SK-N-SH (cell line): ENCODE measurements at regions not wholly inside any gene's neighbourhood (a gene's known extent, or its start where the extent isn't known, plus 50 kb on each side); places are given as distances from the start of the nearest gene placed in this dataset.

Experiments used
- CTCF ChIA-PET: fragments of 300-600, 350-600 bp; formaldehyde crosslinking; extraction: SDS; loops from one replicate; lab custom pipeline; 2021; lab: Yijun Ruan, JAX
- POLR2A ChIA-PET: fragments of 350-600 bp; sonication (Branson Sonifier 250); formaldehyde crosslinking; extraction: SDS; loops from one replicate; lab custom pipeline; 2020; ENCODE audit warnings: antibody characterized with exemption, inconsistent platforms; lab: Yijun Ruan, JAX
- DNase-seq: peaks from one replicate; pipeline ENCODE4 v3.0.0; 2012
- H2AFZ ChIP-seq: fragments of 200-600 bp; sonication (generic); 2 replicates; pipeline ENCODE4 v1.8.1; 2016; ENCODE audit warnings: antibody characterized with exemption, mild to moderate bottlenecking, low read depth
- H3F3A ChIP-seq: fragments of 200-600 bp; sonication (generic); replicated peaks from 2 replicates; pipeline ENCODE3; 2016; ENCODE audit warnings: antibody characterized with exemption, mild to moderate bottlenecking; ENCODE audit not compliant: insufficient read depth
- H3K27ac ChIP-seq, 2 experiments: fragments of 200-500 bp in 1 of 2; fragments of 200-600 bp in 1 of 2; sonication (Bioruptor generic) in 1 of 2; sonication (generic), shearing (Covaris generic) in 1 of 2; 2 replicates each; pipeline versions ENCODE4 v1.5.1 to v1.6.1; 2014 to 2016; ENCODE audit warnings: low read depth in 2 of 2, inconsistent platforms in 1 of 2, low read length in 1 of 2, mild to moderate bottlenecking in 1 of 2, mixed read lengths in 1 of 2
- H3K27me3 ChIP-seq: fragments of 200-600 bp; sonication (generic), shearing (Covaris generic); 2 replicates; pipeline ENCODE4 v1.6.1; 2016; ENCODE audit warnings: mixed run types; ENCODE audit not compliant: insufficient read depth
- H3K36me3 ChIP-seq, 2 experiments: fragments of 200-500 bp in 1 of 2; fragments of 200-600 bp in 1 of 2; sonication (Bioruptor generic) in 1 of 2; sonication (generic) in 1 of 2; replicated peaks in 1 of 2; 2 replicates each; pipeline versions ENCODE3 to v1.5.1; 2014 to 2016; ENCODE audit warnings: low read length in 1 of 2, mild to moderate bottlenecking in 1 of 2; ENCODE audit not compliant: insufficient read depth in 2 of 2, control insufficient read depth in 1 of 2
- H3K4me1 ChIP-seq, 2 experiments: fragments of 200-500 bp in 1 of 2; fragments of 200-600 bp in 1 of 2; sonication (Bioruptor generic) in 1 of 2; sonication (generic), shearing (Covaris generic) in 1 of 2; 2 replicates each; pipeline versions ENCODE4 v1.5.1 to v1.6.1; 2014 to 2016; ENCODE audit warnings: low read depth in 1 of 2, low read length in 1 of 2, mixed run types in 1 of 2; ENCODE audit not compliant: insufficient read depth in 2 of 2, control insufficient read depth in 1 of 2
- H3K4me2 ChIP-seq: fragments of 200-600 bp; sonication (generic), shearing (Covaris generic); 2 replicates; pipeline ENCODE4 v1.6.1; 2017; ENCODE audit warnings: mixed run types
- H3K4me3 ChIP-seq, 2 experiments: fragments of 200-500 bp in 1 of 2; fragments of 200-600 bp in 1 of 2; sonication (Bioruptor generic) in 1 of 2; sonication (generic), shearing (Covaris generic) in 1 of 2; 2 replicates each; pipeline versions ENCODE4 v1.5.1 to v1.8.1; 2014 to 2016; ENCODE audit warnings: low read depth in 2 of 2, inconsistent platforms in 1 of 2, low read length in 1 of 2, mild to moderate bottlenecking in 1 of 2, mixed read lengths in 1 of 2, moderate library complexity in 1 of 2
- H3K79me2 ChIP-seq: fragments of 200-600 bp; sonication (generic); 2 replicates; pipeline ENCODE4 v1.8.1; 2017; ENCODE audit warnings: mild to moderate bottlenecking; ENCODE audit not compliant: insufficient read depth
- H3K9ac ChIP-seq: fragments of 200-600 bp; sonication (generic); 2 replicates; pipeline ENCODE4 v1.6.1; 2017; ENCODE audit warnings: mixed run types
- H3K9me2 ChIP-seq: fragments of 200-600 bp; sonication (generic); 2 replicates; pipeline ENCODE4 v1.6.1; 2017; ENCODE audit warnings: mixed run types
- H3K9me3 ChIP-seq: fragments of 200-600 bp; sonication (generic); 2 replicates; pipeline ENCODE4 v1.6.1; 2017; ENCODE audit warnings: mixed run types, mild to moderate bottlenecking, moderate library complexity
- H4K20me1 ChIP-seq: fragments of 200-600 bp; sonication (generic); 2 replicates; pipeline ENCODE4 v1.6.1; 2017; ENCODE audit warnings: mild to moderate bottlenecking, mixed run types; ENCODE audit not compliant: insufficient read depth
- ELF1 ChIP-seq: IDR thresholded peaks from 2 replicates; pipeline ENCODE4 v1.4.0; 2012
- EP300 ChIP-seq, 2 experiments: IDR thresholded peaks; 2 replicates each; pipeline versions ENCODE4 v1.4.0 to v1.6.1; 2012; ENCODE audit warnings: borderline replicate concordance in 1 of 2, low read depth in 1 of 2, low read length in 1 of 2
- FOXJ3 ChIP-seq: sonication (generic); formaldehyde crosslinking; IDR thresholded peaks from 2 replicates; pipeline ENCODE4 v1.5.1; 2020; ENCODE audit warnings: mild to moderate bottlenecking, missing genetic modification reagents
- JUND ChIP-seq: IDR thresholded peaks from 2 replicates; pipeline ENCODE4 v1.4.0; 2012
- MXI1 ChIP-seq: IDR thresholded peaks from 2 replicates; pipeline ENCODE4 v1.6.1; 2012; ENCODE audit warnings: mild to moderate bottlenecking, low read depth, low read length, improper control_type of control experiment
- NFIC ChIP-seq: IDR thresholded peaks from 2 replicates; pipeline ENCODE4 v1.4.0; 2012; ENCODE audit warnings: borderline replicate concordance
- NRF1 ChIP-seq: IDR thresholded peaks from 2 replicates; pipeline ENCODE4 v1.6.1; 2012; ENCODE audit warnings: low read depth, mild to moderate bottlenecking, low read length
- POLR2AphosphoS5 ChIP-seq: IDR thresholded peaks from 2 replicates; pipeline ENCODE4 v1.6.1; 2012; ENCODE audit warnings: low read depth, low read length
- TCF12 ChIP-seq: IDR thresholded peaks from 2 replicates; pipeline ENCODE4 v1.4.0; 2012
- TEAD4 ChIP-seq: IDR thresholded peaks from 2 replicates; pipeline ENCODE4 v1.4.0; 2012; ENCODE audit warnings: mild to moderate bottlenecking, borderline replicate concordance; ENCODE audit not compliant: insufficient read depth
- YY1 ChIP-seq: IDR thresholded peaks from 2 replicates; pipeline ENCODE4 v1.4.0; 2012; ENCODE audit warnings: low read depth, mild to moderate bottlenecking
- WGBS: methylation state at CpG from one replicate; pipeline ENCODE4 v1.1.6; 2017; ENCODE audit warnings: low lambda C conversion rate; 5-methylcytosine and 5-hydroxymethylcytosine counted together
- TF ChIP-seq, protein P1 (sequence below): IDR thresholded peaks from 2 replicates; pipeline ENCODE4 v1.4.0; 2012; ENCODE audit warnings: low read depth
- TF ChIP-seq, protein P2 (sequence below): IDR thresholded peaks from 2 replicates; pipeline ENCODE4 v1.6.1; 2012; ENCODE audit warnings: mild to moderate bottlenecking, low read depth, low read length, moderate library complexity
- TF ChIP-seq, protein P3 (sequence below): fragments of 150-350 bp; IDR thresholded peaks from 2 replicates; pipeline ENCODE4 v1.6.1; 2017; ENCODE audit warnings: antibody characterized with exemption, low read length, low read depth, borderline replicate concordance

DNA sequence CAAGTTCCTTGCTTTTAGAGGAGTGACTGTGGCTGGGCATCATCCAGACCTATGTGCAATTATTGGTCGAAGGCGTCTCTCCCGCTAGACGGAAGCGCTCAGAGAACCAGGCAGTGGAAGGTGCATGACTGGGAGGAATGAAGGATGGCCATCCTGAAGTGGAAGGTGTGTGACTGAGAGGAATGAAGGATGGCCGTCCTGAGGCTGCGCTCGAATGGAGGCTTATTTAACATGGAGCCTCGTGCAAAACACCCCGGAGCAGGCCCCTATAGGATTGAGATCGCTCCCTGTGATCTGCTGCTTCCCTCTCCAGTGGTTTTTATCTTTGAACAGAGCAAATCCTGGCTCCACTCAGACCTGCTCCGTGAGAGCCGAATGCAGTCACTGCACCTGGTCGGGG lies 140.2 kb upstream of the ID2 start:
- Histone ChIP-seq H3K79me2 (no peaks in the 10 kb centered on the region), H3K4me1 (peaks cover 17 to 84% of the 10 kb centered on the region in 2 experiments; a peak in 3 of 4 replicates), H3K9me3 (no peaks in the 10 kb centered on the region), H2AFZ (no peak overlapping the region), H3K9me2 (no peaks in the 10 kb centered on the region), H3K4me2 (no peak overlapping the region), H3K4me3 (no peak overlapping the region), H3K27ac (no peak overlapping the region), H3K27me3 (no peaks in the 10 kb centered on the region), H3K9ac (no peak overlapping the region), H3K36me3 (no peaks in the 10 kb centered on the region), H3F3A (peaks cover 3% of the 10 kb centered on the region), H4K20me1 (no peaks in the 10 kb centered on the region)
- TF ChIP-seq TCF12 (no peak), POLR2AphosphoS5 (no peak), JUND (no peak), YY1 (no peak), ELF1 (no peak), EP300 (IDR thresholded peaks at IDR 0.05; ENCODE audit: borderline replicate concordance in 1 of 2, low read depth in 1 of 2, low read length in 1 of 2) (no peak), NRF1 (no peak)
- TF ChIP-seq, protein P1, sequence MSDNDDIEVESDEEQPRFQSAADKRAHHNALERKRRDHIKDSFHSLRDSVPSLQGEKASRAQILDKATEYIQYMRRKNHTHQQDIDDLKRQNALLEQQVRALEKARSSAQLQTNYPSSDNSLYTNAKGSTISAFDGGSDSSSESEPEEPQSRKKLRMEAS: no peak
- DNase-seq: no peak
- WGBS: 92% methylated on average over 12 of the region's 14 CpGs
- POLR2A ChIA-PET: interaction anchor here (11.0 kb wide), 1 partner anchor 138 kb away, joined by 154 read pairs; the partner anchor contains the start of gene ID2
- CTCF ChIA-PET: interaction anchor here (0.9 to 1.4 kb wide), 3 partner anchors 36 to 1115 kb away, joined by 3 read pairs; no protein-coding TSS in a partner anchor

DNA sequence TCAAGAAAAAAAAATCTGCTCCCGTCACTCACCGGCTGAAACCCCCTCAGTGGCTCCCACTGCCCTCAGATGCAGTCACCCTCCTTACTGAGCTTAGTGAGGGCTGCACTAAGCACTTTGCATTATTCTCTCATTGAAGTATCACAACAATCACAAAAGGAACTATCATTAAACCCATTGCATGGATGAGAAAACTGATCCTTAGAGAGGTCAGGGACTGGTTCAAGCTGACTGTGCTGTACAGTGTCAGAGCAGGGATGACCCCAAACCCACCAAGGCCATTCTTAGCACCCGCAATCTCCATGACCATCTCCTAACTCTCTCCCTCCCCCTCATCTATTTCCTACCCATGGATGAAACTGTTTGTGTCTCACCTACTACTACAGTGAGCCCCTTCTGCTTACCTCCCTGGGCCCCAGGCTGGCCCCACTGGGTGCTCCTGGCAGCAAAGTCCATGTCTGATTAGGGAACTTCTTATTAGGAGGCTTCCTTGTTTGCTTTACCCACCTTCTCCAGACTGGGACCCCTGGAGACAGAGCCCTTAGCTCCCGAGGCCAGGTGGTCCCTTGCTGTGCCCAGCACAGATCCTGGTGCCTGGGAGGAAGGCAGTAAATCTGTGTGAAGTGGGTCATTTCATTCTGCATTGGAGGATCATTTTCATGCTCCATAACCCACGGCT lies 139.3 kb upstream of the ID2 start:
- Histone ChIP-seq H3K4me2 (no peak overlapping the region), H3K79me2 (no peaks in the 10 kb centered on the region), H3F3A (peaks cover 3% of the 10 kb centered on the region), H3K9me2 (no peaks in the 10 kb centered on the region), H2AFZ (no peak overlapping the region), H3K9ac (no peak overlapping the region), H3K27me3 (no peaks in the 10 kb centered on the region), H4K20me1 (no peaks in the 10 kb centered on the region), H3K36me3 (no peaks in the 10 kb centered on the region), H3K27ac (peak overlapping the region in 1 of 2 experiments; percentile 96; a peak in 2 of 4 replicates), H3K4me1 (peaks cover 17 to 75% of the 10 kb centered on the region in 2 experiments; a peak in 3 of 4 replicates), H3K9me3 (no peaks in the 10 kb centered on the region), H3K4me3 (no peak overlapping the region)
- POLR2A ChIA-PET: interaction anchor here (11.0 kb wide), 1 partner anchor 137 kb away, joined by 154 read pairs; the partner anchor contains the start of gene ID2
- CTCF ChIA-PET: interaction anchor here (0.8 to 1.3 kb wide), 5 partner anchors 14 to 1116 kb away, joined by 3 to 5 read pairs (median 3); no protein-coding TSS in a partner anchor
- 94% methylated on average over 5 of the region's 5 CpGs for WGBS
- no peak for DNase-seq
- TF ChIP-seq EP300 (IDR thresholded peaks at IDR 0.05; ENCODE audit: borderline replicate concordance in 1 of 2, low read depth in 1 of 2, low read length in 1 of 2): no peak
- TF ChIP-seq FOXJ3 (CRISPR knock-in tag): no peak
- TF ChIP-seq, protein P2, sequence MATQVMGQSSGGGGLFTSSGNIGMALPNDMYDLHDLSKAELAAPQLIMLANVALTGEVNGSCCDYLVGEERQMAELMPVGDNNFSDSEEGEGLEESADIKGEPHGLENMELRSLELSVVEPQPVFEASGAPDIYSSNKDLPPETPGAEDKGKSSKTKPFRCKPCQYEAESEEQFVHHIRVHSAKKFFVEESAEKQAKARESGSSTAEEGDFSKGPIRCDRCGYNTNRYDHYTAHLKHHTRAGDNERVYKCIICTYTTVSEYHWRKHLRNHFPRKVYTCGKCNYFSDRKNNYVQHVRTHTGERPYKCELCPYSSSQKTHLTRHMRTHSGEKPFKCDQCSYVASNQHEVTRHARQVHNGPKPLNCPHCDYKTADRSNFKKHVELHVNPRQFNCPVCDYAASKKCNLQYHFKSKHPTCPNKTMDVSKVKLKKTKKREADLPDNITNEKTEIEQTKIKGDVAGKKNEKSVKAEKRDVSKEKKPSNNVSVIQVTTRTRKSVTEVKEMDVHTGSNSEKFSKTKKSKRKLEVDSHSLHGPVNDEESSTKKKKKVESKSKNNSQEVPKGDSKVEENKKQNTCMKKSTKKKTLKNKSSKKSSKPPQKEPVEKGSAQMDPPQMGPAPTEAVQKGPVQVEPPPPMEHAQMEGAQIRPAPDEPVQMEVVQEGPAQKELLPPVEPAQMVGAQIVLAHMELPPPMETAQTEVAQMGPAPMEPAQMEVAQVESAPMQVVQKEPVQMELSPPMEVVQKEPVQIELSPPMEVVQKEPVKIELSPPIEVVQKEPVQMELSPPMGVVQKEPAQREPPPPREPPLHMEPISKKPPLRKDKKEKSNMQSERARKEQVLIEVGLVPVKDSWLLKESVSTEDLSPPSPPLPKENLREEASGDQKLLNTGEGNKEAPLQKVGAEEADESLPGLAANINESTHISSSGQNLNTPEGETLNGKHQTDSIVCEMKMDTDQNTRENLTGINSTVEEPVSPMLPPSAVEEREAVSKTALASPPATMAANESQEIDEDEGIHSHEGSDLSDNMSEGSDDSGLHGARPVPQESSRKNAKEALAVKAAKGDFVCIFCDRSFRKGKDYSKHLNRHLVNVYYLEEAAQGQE: no peak
- TF ChIP-seq, protein P3, sequence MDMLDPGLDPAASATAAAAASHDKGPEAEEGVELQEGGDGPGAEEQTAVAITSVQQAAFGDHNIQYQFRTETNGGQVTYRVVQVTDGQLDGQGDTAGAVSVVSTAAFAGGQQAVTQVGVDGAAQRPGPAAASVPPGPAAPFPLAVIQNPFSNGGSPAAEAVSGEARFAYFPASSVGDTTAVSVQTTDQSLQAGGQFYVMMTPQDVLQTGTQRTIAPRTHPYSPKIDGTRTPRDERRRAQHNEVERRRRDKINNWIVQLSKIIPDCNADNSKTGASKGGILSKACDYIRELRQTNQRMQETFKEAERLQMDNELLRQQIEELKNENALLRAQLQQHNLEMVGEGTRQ: no peak
- no peak for TF ChIP-seq TEAD4
- no peak for TF ChIP-seq NFIC
- no peak for TF ChIP-seq MXI1
